B cell (primary cell): ENCODE measurements at regions not wholly inside any gene's neighbourhood (a gene's known extent, or its start where the extent isn't known, plus 50 kb on each side); places are given as distances from the start of the nearest gene placed in this dataset.

Experiments
- ATAC-seq: fragments of 200-7000 bp; cut with Tn5 transposase; one replicate; pipeline ENCODE4 v1.10.0; 2021; ENCODE audit warnings: low read depth, mild to moderate bottlenecking, moderate number of reproducible peaks, moderate library complexity
- CTCF ChIA-PET: fragments of 350-600 bp; sonication (Branson Sonifier 250); formaldehyde crosslinking; loops from one replicate; lab custom pipeline; 2021; ENCODE audit warnings: antibody characterized with exemption, inconsistent platforms; lab: Charles Lee
- POLR2A ChIA-PET: fragments of 350-600 bp; sonication (Branson Sonifier 250); formaldehyde crosslinking; loops from one replicate; lab custom pipeline; 2021; ENCODE audit warnings: antibody characterized with exemption; lab: Charles Lee
- DNase-seq: peaks from one replicate; pipeline ENCODE4 v3.0.0; 2013
- H2AFZ ChIP-seq: 2 replicates; pipeline ENCODE4 v1.6.1; 2012; ENCODE audit warnings: mild to moderate bottlenecking, low read depth, low read length; ENCODE audit not compliant: insufficient read depth, poor library complexity, severe bottlenecking
- H3K27ac ChIP-seq, 2 donors: 1 replicate in 1 of 2; 2 replicates in 1 of 2; pipeline ENCODE4 v1.5.1; 2012 to 2013; ENCODE audit warnings: low read length in 2 of 2, mild to moderate bottlenecking in 2 of 2, moderate library complexity in 1 of 2
- H3K27me3 ChIP-seq, 4 experiments: fragments of 200-600 bp in 1 of 4; sonication (generic) in 1 of 4; replicated peaks in 1 of 4; 1 replicate in 2 of 4; 2 replicates in 2 of 4; pipeline versions ENCODE4 v1.6.1 to v1.7.0; 2013 to 2016; ENCODE audit warnings: low read length in 3 of 4, mild to moderate bottlenecking in 2 of 4, mixed read lengths in 1 of 4, moderate library complexity in 1 of 4; ENCODE audit not compliant: insufficient read depth in 4 of 4, control insufficient read depth in 3 of 4; ENCODE audit errors: control extremely low read depth in 1 of 4
- H3K36me3 ChIP-seq, 2 experiments: replicated peaks in 1 of 2; 1 replicate in 1 of 2; 2 replicates in 1 of 2; pipeline versions ENCODE4 v1.6.1 to v1.7.1; 2013; ENCODE audit warnings: low read length in 1 of 2; ENCODE audit not compliant: insufficient read depth in 2 of 2, control insufficient read depth in 1 of 2; ENCODE audit errors: control extremely low read depth in 1 of 2, extremely low read depth in 1 of 2
- H3K4me1 ChIP-seq, 2 donors: fragments of 200-600 bp in 1 of 2; sonication (generic) in 1 of 2; 1 replicate in 1 of 2; 2 replicates in 1 of 2; pipeline versions ENCODE4 v1.5.1 to v1.6.1; 2013 to 2017; ENCODE audit warnings: low read length in 2 of 2; ENCODE audit not compliant: control insufficient read depth in 2 of 2, insufficient read depth in 2 of 2
- H3K4me2 ChIP-seq: replicated peaks from 2 replicates; pipeline ENCODE3; 2012; ENCODE audit warnings: mild to moderate bottlenecking, low read depth, low read length; ENCODE audit not compliant: poor library complexity, severe bottlenecking
- H3K4me3 ChIP-seq, 5 experiments: fragments of 200-600 bp in 1 of 5; sonication (generic) in 1 of 5; 1 replicate in 3 of 5; 2 replicates in 2 of 5; pipeline versions ENCODE4 v1.5.1 to v1.7.0; 2011 to 2016; ENCODE audit warnings: low read length in 4 of 5, mild to moderate bottlenecking in 4 of 5, low read depth in 2 of 5, control low read depth in 1 of 5, moderate library complexity in 1 of 5; ENCODE audit not compliant: insufficient read depth in 1 of 5; ENCODE audit errors: control extremely low read depth in 1 of 5, extremely low read depth in 1 of 5
- H3K79me2 ChIP-seq: fragments of 200-600 bp; sonication (generic); one replicate; pipeline ENCODE4 v1.6.0; 2016; ENCODE audit warnings: low read length; ENCODE audit not compliant: control insufficient read depth, insufficient read depth
- H3K9ac ChIP-seq: fragments of 200-600 bp; sonication (generic); 2 replicates; pipeline ENCODE4 v1.6.1; 2017; ENCODE audit warnings: mild to moderate bottlenecking, low read length, moderate library complexity
- H3K9me3 ChIP-seq, 3 donors: one replicate each; pipeline versions ENCODE4 v1.6.1 to v1.7.1; 2013; ENCODE audit warnings: low read length in 2 of 3; ENCODE audit not compliant: control insufficient read depth in 2 of 3, insufficient read depth in 1 of 3; ENCODE audit errors: control extremely low read depth in 1 of 3
- H4K20me1 ChIP-seq: 2 replicates; pipeline ENCODE4 v1.6.0; 2012; ENCODE audit warnings: mild to moderate bottlenecking, low read length; ENCODE audit not compliant: insufficient read depth, control insufficient read depth, poor library complexity, severe bottlenecking
- H3K27ac Mint-ChIP-seq: one replicate; pipeline ENCODE4 v1.8.0; 2021; ENCODE audit warnings: mixed read lengths
- H3K27me3 Mint-ChIP-seq: one replicate; pipeline ENCODE4 v1.8.0; 2021; ENCODE audit warnings: mixed read lengths
- H3K4me1 Mint-ChIP-seq: one replicate; pipeline ENCODE4 v1.8.0; 2021; ENCODE audit warnings: mixed read lengths
- H3K4me3 Mint-ChIP-seq: one replicate; pipeline ENCODE4 v1.8.0; 2021; ENCODE audit warnings: mixed read lengths
- H3K9me3 Mint-ChIP-seq: one replicate; pipeline ENCODE4 v1.8.0; 2022; ENCODE audit warnings: mixed read lengths; ENCODE audit not compliant: insufficient read depth
- CTCF ChIP-seq: fragments of 200-600 bp; IDR thresholded peaks from one replicate; pipeline ENCODE4 v1.8.0; 2022; ENCODE audit warnings: antibody characterized with exemption, mild to moderate bottlenecking
- EZH2 ChIP-seq: IDR thresholded peaks from 2 replicates; pipeline ENCODE4 v1.6.1; 2012; ENCODE audit warnings: borderline replicate concordance, low read depth, mild to moderate bottlenecking, moderate library complexity, low read length; ENCODE audit not compliant: insufficient read depth, poor library complexity, severe bottlenecking
- WGBS: methylation state at CpG from one replicate; pipeline ENCODE4 v1.1.5; 2013; ENCODE audit warnings: missing lambda C conversion rate; ENCODE audit not compliant: insufficient coverage; 5-methylcytosine and 5-hydroxymethylcytosine counted together
- intact Hi-C: fragments of 100-400 bp; cut with micrococcal nuclease; formaldehyde crosslinking; loops from one replicate; pipeline ENCODE4 v1.10.0; 2022

GRCh38 chr1:60868901-60869663, 213.3 kb upstream of the NFIA start:
- Histone ChIP-seq H3K4me2 (no peak overlapping the region), H2AFZ (no peak overlapping the region), H3K27me3 (no peaks in the 10 kb centered on the region), H3K9ac (no peak overlapping the region), H3K27ac (no peak overlapping the region), H3K4me1 (no peaks in the 10 kb centered on the region), H3K4me3 (no peak overlapping the region), H4K20me1 (no peaks in the 10 kb centered on the region), H3K79me2 (no peaks in the 10 kb centered on the region), H3K36me3 (no peaks in the 10 kb centered on the region), H3K9me3 (no peaks in the 10 kb centered on the region)
- no peaks in the 10 kb centered on the region for H3K4me1 Mint-ChIP-seq
- DNase-seq: no peak
- ChIA-PET POLR2A (no interaction called here), CTCF (no interaction called here)
- H3K27ac Mint-ChIP-seq: no peak overlapping the region
- no peak overlapping the region for H3K4me3 Mint-ChIP-seq
- H3K27me3 Mint-ChIP-seq: peaks cover 4% of the 10 kb centered on the region
- WGBS: no CpG with 5 or more reads among the region's 2 CpGs
- TF ChIP-seq CTCF: no peak
- intact Hi-C loops: no loop called here
- ATAC-seq: no peak
- no peaks in the 10 kb centered on the region for H3K9me3 Mint-ChIP-seq

GRCh38 chr1:60867782-60868181, 214.6 kb upstream of the NFIA start:
- TF ChIP-seq CTCF: no peak
- no peak for TF ChIP-seq EZH2
- Histone ChIP-seq H4K20me1 (no peaks in the 10 kb centered on the region), H3K4me3 (no peak overlapping the region), H3K4me2 (no peak overlapping the region), H2AFZ (no peak overlapping the region), H3K27me3 (no peaks in the 10 kb centered on the region), H3K36me3 (no peaks in the 10 kb centered on the region), H3K79me2 (no peaks in the 10 kb centered on the region), H3K9me3 (no peaks in the 10 kb centered on the region), H3K4me1 (no peaks in the 10 kb centered on the region), H3K9ac (no peak overlapping the region), H3K27ac (no peak overlapping the region)
- no peak for DNase-seq
- Mint-ChIP-seq H3K27ac (no peak overlapping the region), H3K4me1 (no peaks in the 10 kb centered on the region), H3K27me3 (peaks cover 4% of the 10 kb centered on the region), H3K4me3 (no peak overlapping the region), H3K9me3 (no peaks in the 10 kb centered on the region)
- CTCF ChIA-PET: no interaction called here
- WGBS: 94% methylated on average over 6 of the region's 12 CpGs
- no peak for ATAC-seq
- intact Hi-C loops: no loop called here
- POLR2A ChIA-PET: no interaction called here
